ENCODE measurements at regions not wholly inside any gene's neighbourhood (a gene's known extent, or its start where the extent isn't known, plus 50 kb on each side); places are given as distances from the start of the nearest gene placed in this dataset.
A peak's percentile ranks its signal among the peaks of the same experiment; 100 is the strongest.

GRCh38 chr3:193903512-193903817, 232.5 kb upstream of the HES1 start:
- no peaks in the 10 kb centered on the region for H3K4me1 ChIP-seq (ENCODE audit: control insufficient read depth, insufficient read depth, low read length)
- no peak overlapping the region for H3K27ac ChIP-seq (ENCODE audit: low read length)
- no CpG with 5 or more reads among the region's 8 CpGs for WGBS (ENCODE audit: insufficient coverage, low lambda C conversion rate)
- no peaks in the 10 kb centered on the region for H3K36me3 ChIP-seq (ENCODE audit: control insufficient read depth, insufficient read depth, low read length)
- no peak overlapping the region for H3K4me3 ChIP-seq (ENCODE audit: low read length)
- no peaks in the 10 kb centered on the region for H3K27me3 ChIP-seq (ENCODE audit: control insufficient read depth, insufficient read depth, low read length)
- no peak for DNase-seq
- H3K9me3 ChIP-seq (ENCODE audit: control insufficient read depth, low read depth, low read length), result peaks cover 6% of the 10 kb centered on the region

DNA sequence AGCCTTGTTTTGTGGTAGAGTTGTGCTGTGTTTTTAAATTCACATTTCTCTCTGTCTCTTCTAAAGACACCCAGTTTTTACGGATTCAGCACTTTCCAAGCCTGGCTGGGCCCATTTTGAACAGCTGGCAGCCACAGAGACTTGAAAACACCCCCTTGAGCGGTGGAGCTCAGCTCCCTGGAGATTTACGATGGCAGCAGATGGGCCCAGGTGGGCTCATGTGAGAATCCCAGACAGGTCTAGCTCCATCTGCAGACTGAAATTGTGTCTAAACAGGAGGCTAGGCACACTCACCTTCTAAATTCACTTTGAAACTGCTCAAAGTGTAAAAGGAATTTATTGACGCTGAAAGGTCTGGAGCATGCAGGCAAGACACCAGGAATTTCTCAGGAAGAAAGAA, 232.0 kb upstream of the HES1 start:
- Histone ChIP-seq H3K27me3 (ENCODE audit: control insufficient read depth, insufficient read depth, low read length) (no peaks in the 10 kb centered on the region), H3K27ac (ENCODE audit: low read length) (no peak overlapping the region), H3K36me3 (ENCODE audit: control insufficient read depth, insufficient read depth, low read length) (no peaks in the 10 kb centered on the region), H3K4me1 (ENCODE audit: control insufficient read depth, insufficient read depth, low read length) (peaks cover under 1% of the 10 kb centered on the region), H3K4me3 (ENCODE audit: low read length) (no peak overlapping the region), H3K9me3 (ENCODE audit: control insufficient read depth, low read depth, low read length) (peaks cover 9% of the 10 kb centered on the region)
- DNase-seq, result no peak
- WGBS (ENCODE audit: insufficient coverage, low lambda C conversion rate), result 100% methylated on average over 1 of the region's 4 CpGs

GRCh38 chr3:193905541-193906396, 230.2 kb upstream of the HES1 start:
- H3K4me1 ChIP-seq (ENCODE audit: control insufficient read depth, insufficient read depth, low read length), result peaks cover 12% of the 10 kb centered on the region
- no peaks in the 10 kb centered on the region for H3K27me3 ChIP-seq (ENCODE audit: control insufficient read depth, insufficient read depth, low read length)
- no peaks in the 10 kb centered on the region for H3K36me3 ChIP-seq (ENCODE audit: control insufficient read depth, insufficient read depth, low read length)
- DNase-seq, result no peak
- peaks cover 9% of the 10 kb centered on the region for H3K9me3 ChIP-seq (ENCODE audit: control insufficient read depth, low read depth, low read length)
- H3K27ac ChIP-seq (ENCODE audit: low read length), result no peak overlapping the region
- no peak overlapping the region for H3K4me3 ChIP-seq (ENCODE audit: low read length)
- 79% methylated on average over 4 of the region's 14 CpGs for WGBS (ENCODE audit: insufficient coverage, low lambda C conversion rate)

- H3K27ac ChIP-seq (ENCODE audit: low read length), result no peak overlapping the region
- no peak overlapping the region for H3K4me3 ChIP-seq (ENCODE audit: low read length)
- no CpG with 5 or more reads among the region's 2 CpGs for WGBS (ENCODE audit: insufficient coverage, low lambda C conversion rate)
- no peaks in the 10 kb centered on the region for H3K36me3 ChIP-seq (ENCODE audit: control insufficient read depth, insufficient read depth, low read length)
- H3K4me1 ChIP-seq (ENCODE audit: control insufficient read depth, insufficient read depth, low read length), result peaks cover 23% of the 10 kb centered on the region
- no peak for DNase-seq
- H3K27me3 ChIP-seq (ENCODE audit: control insufficient read depth, insufficient read depth, low read length), result no peaks in the 10 kb centered on the region
- H3K9me3 ChIP-seq (ENCODE audit: control insufficient read depth, low read depth, low read length), result peaks cover 5% of the 10 kb centered on the region
Measured at GRCh38 chr3:193906849-193907410, 229.0 kb upstream of the HES1 start.

GRCh38 chr3:193908181-193908744, 227.7 kb upstream of the HES1 start:
- H3K36me3 ChIP-seq (ENCODE audit: control insufficient read depth, insufficient read depth, low read length), result no peaks in the 10 kb centered on the region
- peaks cover 28% of the 10 kb centered on the region for H3K4me1 ChIP-seq (ENCODE audit: control insufficient read depth, insufficient read depth, low read length)
- no peak for DNase-seq
- H3K4me3 ChIP-seq (ENCODE audit: low read length), result no peak overlapping the region
- no CpG with 5 or more reads among the region's 1 CpG for WGBS (ENCODE audit: insufficient coverage, low lambda C conversion rate)
- H3K27ac ChIP-seq (ENCODE audit: low read length), result no peak overlapping the region
- peaks cover 5% of the 10 kb centered on the region for H3K9me3 ChIP-seq (ENCODE audit: control insufficient read depth, low read depth, low read length)
- H3K27me3 ChIP-seq (ENCODE audit: control insufficient read depth, insufficient read depth, low read length), result no peaks in the 10 kb centered on the region

DNA sequence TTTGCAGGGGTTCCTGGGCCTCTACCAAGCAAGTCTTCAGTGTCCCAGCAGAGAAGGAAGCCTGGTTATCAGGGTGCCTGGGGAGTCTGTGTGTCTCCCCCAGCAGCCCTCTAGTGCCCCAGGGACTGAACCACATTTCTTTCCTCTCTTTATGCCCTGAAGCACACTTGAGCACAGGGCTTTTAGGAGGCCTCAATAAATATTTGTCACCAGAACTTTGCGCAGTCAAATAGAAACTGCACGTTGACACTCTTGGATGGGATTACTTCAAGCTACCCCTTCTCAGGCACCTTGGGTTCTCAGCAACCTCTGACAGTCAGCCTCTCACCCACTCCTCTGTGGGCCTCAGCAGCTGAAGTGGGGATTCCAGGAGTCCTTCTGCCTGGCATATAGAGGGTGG, 226.6 kb upstream of the HES1 start:
- H3K9me3 ChIP-seq (ENCODE audit: control insufficient read depth, low read depth, low read length), result peaks cover 5% of the 10 kb centered on the region
- no peaks in the 10 kb centered on the region for H3K36me3 ChIP-seq (ENCODE audit: control insufficient read depth, insufficient read depth, low read length)
- no peaks in the 10 kb centered on the region for H3K27me3 ChIP-seq (ENCODE audit: control insufficient read depth, insufficient read depth, low read length)
- peak in 1 of 2 donors; percentile 33 for DNase-seq
- H3K4me1 ChIP-seq (ENCODE audit: control insufficient read depth, insufficient read depth, low read length), result peaks cover 32% of the 10 kb centered on the region
- H3K27ac ChIP-seq (ENCODE audit: low read length), result no peak overlapping the region
- WGBS (ENCODE audit: insufficient coverage, low lambda C conversion rate), result no CpG with 5 or more reads among the region's 2 CpGs
- H3K4me3 ChIP-seq (ENCODE audit: low read length), result no peak overlapping the region

- no CpG with 5 or more reads among the region's 1 CpG for WGBS (ENCODE audit: insufficient coverage, low lambda C conversion rate)
Measured at GRCh38 chr3:193910310-193910709, 225.6 kb upstream of the HES1 start.

GRCh38 chr3:193910886-193911738, 224.8 kb upstream of the HES1 start:
- no peaks in the 10 kb centered on the region for H3K27me3 ChIP-seq (ENCODE audit: control insufficient read depth, insufficient read depth, low read length)
- no peaks in the 10 kb centered on the region for H3K36me3 ChIP-seq (ENCODE audit: control insufficient read depth, insufficient read depth, low read length)
- peaks cover 38% of the 10 kb centered on the region for H3K4me1 ChIP-seq (ENCODE audit: control insufficient read depth, insufficient read depth, low read length)
- H3K27ac ChIP-seq (ENCODE audit: low read length), result peak overlapping the region; percentile 54
- H3K9me3 ChIP-seq (ENCODE audit: control insufficient read depth, low read depth, low read length), result peaks cover 5% of the 10 kb centered on the region
- H3K4me3 ChIP-seq (ENCODE audit: low read length), result no peak overlapping the region
- WGBS (ENCODE audit: insufficient coverage, low lambda C conversion rate), result 43% methylated on average over 4 of the region's 9 CpGs
- DNase-seq, result peak; percentile 50 to 65

More at GRCh38 chr3:193910310-193910709, 225.6 kb upstream of the HES1 start:
- peaks cover 5% of the 10 kb centered on the region for H3K9me3 ChIP-seq (ENCODE audit: control insufficient read depth, low read depth, low read length)
- H3K4me3 ChIP-seq (ENCODE audit: low read length), result no peak overlapping the region
- peak overlapping the region; percentile 54 for H3K27ac ChIP-seq (ENCODE audit: low read length)
- peaks cover 38% of the 10 kb centered on the region for H3K4me1 ChIP-seq (ENCODE audit: control insufficient read depth, insufficient read depth, low read length)
- no peaks in the 10 kb centered on the region for H3K36me3 ChIP-seq (ENCODE audit: control insufficient read depth, insufficient read depth, low read length)
- DNase-seq, result no peak
- no peaks in the 10 kb centered on the region for H3K27me3 ChIP-seq (ENCODE audit: control insufficient read depth, insufficient read depth, low read length)

DNA sequence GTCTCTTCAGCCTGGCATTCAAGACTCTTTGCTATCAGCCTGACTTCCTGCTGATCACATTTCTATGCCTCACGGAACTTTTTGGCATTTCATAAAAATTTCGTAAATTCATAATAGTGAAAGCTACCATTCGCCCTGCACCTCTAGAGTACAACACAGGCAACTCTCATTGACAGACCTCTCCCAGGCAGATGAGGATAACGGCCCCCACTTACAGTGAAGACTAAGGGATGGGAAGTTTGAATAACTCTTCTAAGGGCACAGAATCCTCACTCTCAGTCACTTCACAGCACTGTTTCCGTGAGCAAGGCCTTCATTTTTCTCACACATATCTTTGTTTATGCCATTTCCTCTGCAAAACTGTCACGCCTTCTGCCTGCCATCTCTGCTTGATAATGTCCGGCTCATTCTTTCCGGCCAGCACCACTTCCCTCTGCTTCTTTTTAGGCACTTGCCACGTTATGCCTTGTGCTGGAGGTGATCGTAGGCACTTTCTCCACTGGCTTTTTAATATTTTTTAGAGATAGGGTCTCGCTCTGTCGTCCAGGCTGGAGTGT, 224.1 kb upstream of the HES1 start:
- H3K9me3 ChIP-seq (ENCODE audit: control insufficient read depth, low read depth, low read length), result peaks cover 5% of the 10 kb centered on the region
- 83% methylated on average over 2 of the region's 12 CpGs for WGBS (ENCODE audit: insufficient coverage, low lambda C conversion rate)
- H3K4me1 ChIP-seq (ENCODE audit: control insufficient read depth, insufficient read depth, low read length), result peaks cover 39% of the 10 kb centered on the region
- no peaks in the 10 kb centered on the region for H3K36me3 ChIP-seq (ENCODE audit: control insufficient read depth, insufficient read depth, low read length)
- no peak overlapping the region for H3K4me3 ChIP-seq (ENCODE audit: low read length)
- no peaks in the 10 kb centered on the region for H3K27me3 ChIP-seq (ENCODE audit: control insufficient read depth, insufficient read depth, low read length)
- peak overlapping the region; percentile 54 for H3K27ac ChIP-seq (ENCODE audit: low read length)
- DNase-seq, result no peak

- H3K9me3 ChIP-seq (ENCODE audit: control insufficient read depth, low read depth, low read length), result peaks cover 5% of the 10 kb centered on the region
- no peak overlapping the region for H3K4me3 ChIP-seq (ENCODE audit: low read length)
- H3K4me1 ChIP-seq (ENCODE audit: control insufficient read depth, insufficient read depth, low read length), result peaks cover 44% of the 10 kb centered on the region
- H3K36me3 ChIP-seq (ENCODE audit: control insufficient read depth, insufficient read depth, low read length), result no peaks in the 10 kb centered on the region
- no peak for DNase-seq
- no CpG with 5 or more reads among the region's 2 CpGs for WGBS (ENCODE audit: insufficient coverage, low lambda C conversion rate)
- no peaks in the 10 kb centered on the region for H3K27me3 ChIP-seq (ENCODE audit: control insufficient read depth, insufficient read depth, low read length)
- H3K27ac ChIP-seq (ENCODE audit: low read length), result no peak overlapping the region
Measured at GRCh38 chr3:193912621-193913178, 223.2 kb upstream of the HES1 start.

All from large intestine (tissue), 3 donors.